HUES6 (cell line): ENCODE measurements at regions not wholly inside any gene's neighbourhood (a gene's known extent, or its start where the extent isn't known, plus 50 kb on each side); places are given as distances from the start of the nearest gene placed in this dataset.

Experiments used
- H3K27ac ChIP-seq: 2 replicates; pipeline ENCODE4 v1.7.0; 2013; ENCODE audit warnings: low read depth, mild to moderate bottlenecking, low read length, inconsistent platforms
- H3K27me3 ChIP-seq: 2 replicates; pipeline ENCODE4 v1.6.1; 2013; ENCODE audit warnings: low read length; ENCODE audit not compliant: control insufficient read depth, insufficient read depth
- H3K36me3 ChIP-seq: 2 replicates; pipeline ENCODE4 v1.6.1; 2013; ENCODE audit warnings: low read length; ENCODE audit not compliant: control insufficient read depth, insufficient read depth
- H3K4me1 ChIP-seq: 2 replicates; pipeline ENCODE4 v1.6.1; 2013; ENCODE audit warnings: low read length; ENCODE audit not compliant: control insufficient read depth, insufficient read depth
- H3K4me3 ChIP-seq: 2 replicates; pipeline ENCODE4 v1.5.1; 2013; ENCODE audit warnings: low read depth, low read length
- H3K9ac ChIP-seq: one replicate; pipeline ENCODE4 v1.6.1; 2013; ENCODE audit warnings: mild to moderate bottlenecking, low read length
- H3K9me3 ChIP-seq: 2 replicates; pipeline ENCODE4 v1.6.1; 2013; ENCODE audit warnings: low read depth, low read length; ENCODE audit not compliant: control insufficient read depth, insufficient read depth

GRCh38 chr2:49240608-49241007 is 86.3 kb upstream of the FSHR start:
- Histone ChIP-seq H3K9ac (no peak overlapping the region), H3K4me3 (no peak overlapping the region), H3K36me3 (no peaks in the 10 kb centered on the region)

GRCh38 chr2:49238604-49238960 is 84.3 kb upstream of the FSHR start:
- Histone ChIP-seq H3K4me3 (no peak overlapping the region), H3K9ac (no peak overlapping the region), H3K36me3 (no peaks in the 10 kb centered on the region), H3K27ac (no peak overlapping the region), H3K27me3 (no peaks in the 10 kb centered on the region), H3K4me1 (no peaks in the 10 kb centered on the region), H3K9me3 (no peaks in the 10 kb centered on the region)

More at GRCh38 chr2:49240608-49241007, 86.3 kb upstream of the FSHR start:
- H3K27ac ChIP-seq: no peak overlapping the region
- H3K4me1 ChIP-seq: no peaks in the 10 kb centered on the region
- H3K9me3 ChIP-seq: no peaks in the 10 kb centered on the region
- H3K27me3 ChIP-seq: no peaks in the 10 kb centered on the region

GRCh38 chr2:49237867-49238603 is 83.7 kb upstream of the FSHR start:
- Histone ChIP-seq H3K4me1 (no peaks in the 10 kb centered on the region), H3K27me3 (no peaks in the 10 kb centered on the region), H3K4me3 (no peak overlapping the region), H3K36me3 (no peaks in the 10 kb centered on the region), H3K9ac (no peak overlapping the region), H3K9me3 (no peaks in the 10 kb centered on the region), H3K27ac (no peak overlapping the region)

- no peaks in the 10 kb centered on the region for H3K36me3 ChIP-seq
- no peak overlapping the region for H3K9ac ChIP-seq
- no peaks in the 10 kb centered on the region for H3K27me3 ChIP-seq
- H3K4me1 ChIP-seq: no peaks in the 10 kb centered on the region
- no peak overlapping the region for H3K4me3 ChIP-seq
- no peak overlapping the region for H3K27ac ChIP-seq
- H3K9me3 ChIP-seq: no peaks in the 10 kb centered on the region
These were observed 82.0 kb upstream of the FSHR start for GRCh38 chr2:49236316-49236715.

- Histone ChIP-seq H3K27me3 (no peaks in the 10 kb centered on the region), H3K4me3 (no peak overlapping the region), H3K9ac (no peak overlapping the region)
These were observed 72.0 kb upstream of the FSHR start for GRCh38 chr2:49226360-49226759.

GRCh38 chr2:49225126-49225525 is 70.8 kb upstream of the FSHR start:
- no peak overlapping the region for H3K27ac ChIP-seq
- no peaks in the 10 kb centered on the region for H3K4me1 ChIP-seq
- H3K27me3 ChIP-seq: no peaks in the 10 kb centered on the region

More at GRCh38 chr2:49226360-49226759, 72.0 kb upstream of the FSHR start:
- Histone ChIP-seq H3K4me1 (no peaks in the 10 kb centered on the region), H3K27ac (no peak overlapping the region), H3K9me3 (no peaks in the 10 kb centered on the region), H3K36me3 (no peaks in the 10 kb centered on the region)

GRCh38 chr2:49224426-49225010 is 70.2 kb upstream of the FSHR start:
- Histone ChIP-seq H3K4me1 (0 out of 2 replicates have a peak, but pooled peaks cover under 1% of the 10 kb centered on the region), H3K9ac (no peak overlapping the region), H3K27me3 (no peaks in the 10 kb centered on the region), H3K27ac (no peak overlapping the region), H3K4me3 (no peak overlapping the region), H3K9me3 (no peaks in the 10 kb centered on the region), H3K36me3 (no peaks in the 10 kb centered on the region)

More at GRCh38 chr2:49225126-49225525, 70.8 kb upstream of the FSHR start:
- H3K9me3 ChIP-seq: no peaks in the 10 kb centered on the region
- H3K4me3 ChIP-seq: no peak overlapping the region
- H3K36me3 ChIP-seq: no peaks in the 10 kb centered on the region
- no peak overlapping the region for H3K9ac ChIP-seq

- Histone ChIP-seq H3K9ac (no peak overlapping the region), H3K4me1 (peaks cover 3% of the 10 kb centered on the region; the same call in 1 of the 2 replicates), H3K9me3 (no peaks in the 10 kb centered on the region), H3K4me3 (no peak overlapping the region), H3K27me3 (no peaks in the 10 kb centered on the region), H3K36me3 (no peaks in the 10 kb centered on the region), H3K27ac (no peak overlapping the region)
These were observed 68.7 kb upstream of the FSHR start for GRCh38 chr2:49222975-49223528.

GRCh38 chr2:49219741-49220140 is 65.4 kb upstream of the FSHR start:
- H3K9ac ChIP-seq: no peak overlapping the region
- H3K9me3 ChIP-seq: no peaks in the 10 kb centered on the region
- no peak overlapping the region for H3K27ac ChIP-seq
- no peak overlapping the region for H3K4me3 ChIP-seq
- H3K4me1 ChIP-seq: peaks cover 3% of the 10 kb centered on the region; the same call in 1 of the 2 replicates
- no peaks in the 10 kb centered on the region for H3K36me3 ChIP-seq
- no peaks in the 10 kb centered on the region for H3K27me3 ChIP-seq

- Histone ChIP-seq H3K9me3 (no peaks in the 10 kb centered on the region), H3K27me3 (no peaks in the 10 kb centered on the region), H3K36me3 (no peaks in the 10 kb centered on the region), H3K9ac (no peak overlapping the region), H3K4me3 (no peak overlapping the region), H3K27ac (no peak overlapping the region), H3K4me1 (peaks cover 5% of the 10 kb centered on the region)
These were observed 55.9 kb upstream of the FSHR start for GRCh38 chr2:49210191-49210590.

- H3K9ac ChIP-seq: no peak overlapping the region
- H3K27me3 ChIP-seq: no peaks in the 10 kb centered on the region
- H3K36me3 ChIP-seq: no peaks in the 10 kb centered on the region
- no peak overlapping the region for H3K27ac ChIP-seq
- H3K9me3 ChIP-seq: no peaks in the 10 kb centered on the region
- no peak overlapping the region for H3K4me3 ChIP-seq
- peaks cover 8% of the 10 kb centered on the region for H3K4me1 ChIP-seq
These were observed 52.9 kb upstream of the FSHR start for GRCh38 chr2:49207204-49207603.
